GM19238 (cell line): ENCODE measurements at regions not wholly inside any gene's neighbourhood (a gene's known extent, or its start where the extent isn't known, plus 50 kb on each side); places are given as distances from the start of the nearest gene placed in this dataset.
"Not testable (repeated sequence)": the region's sequence is repeated elsewhere in the genome, so short reads cannot be mapped to it uniquely, and the experiment has no call there.

ENCODE experiments used
- DNase-seq: peaks from one replicate; pipeline ENCODE4 v3.0.0; 2011; ENCODE audit warnings: low spot score; ENCODE audit not compliant: insufficient read length

DNA sequence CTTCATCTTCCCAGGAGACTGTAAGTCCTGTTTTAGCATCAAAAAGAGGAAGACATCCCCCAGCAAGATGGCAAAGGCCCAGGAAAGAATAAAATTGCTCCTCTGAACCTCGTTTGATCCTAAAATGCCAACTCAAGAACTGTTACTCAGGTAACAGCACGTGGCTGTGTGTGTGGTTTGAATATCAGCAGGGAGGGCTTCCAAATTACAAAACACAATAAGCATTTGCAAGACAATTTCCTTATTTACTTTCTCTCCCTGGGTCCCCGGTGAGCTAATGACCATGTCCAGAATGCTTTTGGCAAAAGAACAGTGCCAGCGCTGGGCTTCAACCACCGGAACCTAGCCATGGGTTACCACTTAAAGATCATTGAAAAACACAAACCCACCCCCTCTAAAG is 163.6 kb downstream of the C1D start:
- no peak for DNase-seq

DNA sequence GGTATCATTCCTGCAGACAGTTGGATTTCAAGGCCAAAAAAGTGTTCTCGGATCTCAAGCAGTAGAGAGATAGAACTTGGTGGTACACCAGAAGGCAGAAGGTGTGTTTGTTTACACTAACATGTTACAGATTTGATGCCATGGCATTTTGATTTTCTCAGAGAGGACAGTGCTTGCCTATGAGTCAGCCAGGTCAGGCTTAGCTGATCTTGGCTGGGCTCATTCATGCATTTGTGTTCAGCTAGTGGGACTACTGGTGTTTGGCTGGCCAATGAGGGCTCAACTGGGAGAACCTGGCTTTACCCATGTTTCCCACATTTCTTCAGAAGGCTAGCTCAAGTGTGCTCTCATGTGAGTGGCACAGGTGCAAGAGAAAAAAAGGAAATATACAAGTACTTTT is 162.0 kb downstream of the C1D start:
- no peak for DNase-seq

DNA sequence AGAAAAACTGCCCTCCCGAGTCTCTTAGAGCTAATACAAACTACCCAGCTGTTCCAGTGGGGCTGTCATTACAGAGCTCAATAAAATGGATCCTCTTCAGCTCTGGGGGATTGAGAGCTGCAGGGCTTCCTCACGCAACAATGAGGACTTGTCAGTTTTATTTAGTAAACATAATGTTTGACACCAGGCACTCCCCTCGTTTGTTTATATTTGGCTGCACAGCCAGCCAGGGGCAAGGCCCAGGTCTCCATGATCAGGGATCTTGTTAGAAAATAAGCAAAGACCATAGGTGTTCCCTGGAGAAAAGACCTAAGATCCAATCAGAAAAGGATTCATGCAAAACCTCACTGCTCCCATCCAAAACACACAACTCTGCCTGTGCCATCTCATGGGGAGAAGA is 158.2 kb downstream of the C1D start:
- no peak for DNase-seq

- DNase-seq = no peak
These were observed 157.8 kb downstream of the C1D start for GRCh38 chr2:67904966-67905365.

DNA sequence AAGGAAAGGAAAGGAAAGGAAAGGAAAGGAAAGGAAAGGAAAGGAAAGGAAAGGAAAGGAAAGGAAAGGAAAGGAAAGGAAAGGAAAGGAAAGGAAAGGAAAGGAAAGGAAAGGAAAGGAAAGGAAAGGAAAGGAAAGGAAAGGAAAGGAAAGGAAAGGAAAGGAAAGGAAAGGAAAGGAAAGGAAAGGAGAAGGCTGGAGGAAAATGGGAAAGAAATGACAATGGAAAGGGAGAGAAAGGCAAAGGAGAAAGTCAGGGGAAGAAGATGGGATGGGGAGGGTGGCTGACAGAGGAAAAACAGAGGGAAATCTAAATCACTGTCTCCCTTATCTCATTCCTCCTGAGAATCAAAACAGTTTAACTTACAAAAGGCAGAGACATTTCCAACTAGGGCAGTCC is 156.3 kb downstream of the C1D start:
- DNase-seq = not testable (repeated sequence)

GRCh38 chr2:67917332-67918054 is 145.3 kb downstream of the C1D start:
- no peak for DNase-seq

DNA sequence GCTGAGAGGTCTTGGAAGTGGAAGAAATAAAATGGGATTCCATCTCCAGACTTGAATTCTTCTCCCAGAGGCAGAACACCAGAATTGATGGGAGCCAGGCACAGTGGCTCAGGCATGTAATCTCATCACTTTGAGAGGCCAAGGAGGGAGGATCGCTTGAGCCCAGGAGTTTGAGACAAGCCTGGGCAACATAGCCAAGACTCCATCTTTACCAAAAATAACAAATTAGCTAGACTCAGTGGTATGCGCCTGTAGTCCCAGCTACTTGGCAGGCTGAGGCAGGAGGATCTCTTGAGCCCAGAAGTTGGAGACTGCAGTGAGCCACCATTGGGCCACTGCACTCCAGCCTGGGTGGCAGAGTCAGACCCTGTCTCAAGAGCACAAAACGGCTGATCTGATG is 144.3 kb downstream of the C1D start:
- no peak for DNase-seq

GRCh38 chr2:67919490-67919889 is 143.3 kb downstream of the C1D start:
- DNase-seq = no peak

DNA sequence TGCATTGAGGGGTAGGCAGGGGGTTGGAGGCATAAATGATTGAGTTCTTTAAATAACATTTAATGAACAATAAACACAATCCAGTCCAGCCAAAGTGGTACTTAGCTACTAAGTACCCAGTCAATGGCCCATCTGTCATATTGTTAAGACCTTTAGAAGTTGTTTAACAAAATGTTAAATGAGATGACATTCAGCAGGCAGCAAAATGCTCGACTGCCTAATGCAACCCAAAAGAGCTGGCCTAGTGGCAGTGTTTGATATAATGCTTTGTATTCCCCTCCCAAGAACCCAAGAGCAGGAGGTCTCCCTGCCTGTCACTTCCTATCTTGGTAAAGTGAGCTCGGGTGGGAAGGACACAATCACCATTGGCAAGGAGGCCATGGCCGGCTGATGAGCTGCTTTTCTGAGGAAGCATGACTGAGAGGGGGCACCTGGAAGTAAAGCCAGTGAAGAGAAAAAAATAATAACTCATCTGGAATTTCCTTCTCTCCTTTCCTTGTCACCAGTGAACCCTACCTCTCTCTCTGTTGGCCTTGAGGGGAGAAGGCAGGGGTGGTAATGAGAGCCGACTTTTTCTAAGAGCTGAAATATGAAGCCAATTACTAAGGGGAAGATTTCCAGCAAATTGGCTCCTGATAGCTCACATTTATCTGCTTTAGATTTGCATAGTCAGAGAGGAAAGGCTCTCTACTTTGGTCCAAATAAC is 140.6 kb downstream of the C1D start:
- DNase-seq = no peak

DNA sequence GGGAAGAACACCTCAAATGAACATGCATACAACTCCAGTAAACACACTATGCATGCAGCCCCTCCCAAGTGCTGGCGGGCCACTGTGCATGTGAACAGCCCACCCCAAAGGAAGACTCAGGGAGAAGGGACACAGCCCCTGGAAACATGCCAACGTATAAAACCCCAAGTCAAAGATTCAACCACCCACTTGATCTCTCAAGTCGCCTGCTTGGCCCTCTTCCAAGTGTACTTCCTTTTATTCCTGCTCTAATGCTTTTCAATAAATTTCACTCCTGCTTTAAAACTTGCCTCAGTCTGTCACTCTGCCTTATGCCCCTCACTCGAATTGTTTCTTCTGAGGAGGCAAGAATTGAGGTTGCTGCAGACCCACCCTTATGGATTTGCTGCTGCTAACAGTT is 139.1 kb downstream of the C1D start:
- DNase-seq = no peak

GRCh38 chr2:67927501-67927900 is 135.3 kb downstream of the C1D start:
- no peak for DNase-seq

DNA sequence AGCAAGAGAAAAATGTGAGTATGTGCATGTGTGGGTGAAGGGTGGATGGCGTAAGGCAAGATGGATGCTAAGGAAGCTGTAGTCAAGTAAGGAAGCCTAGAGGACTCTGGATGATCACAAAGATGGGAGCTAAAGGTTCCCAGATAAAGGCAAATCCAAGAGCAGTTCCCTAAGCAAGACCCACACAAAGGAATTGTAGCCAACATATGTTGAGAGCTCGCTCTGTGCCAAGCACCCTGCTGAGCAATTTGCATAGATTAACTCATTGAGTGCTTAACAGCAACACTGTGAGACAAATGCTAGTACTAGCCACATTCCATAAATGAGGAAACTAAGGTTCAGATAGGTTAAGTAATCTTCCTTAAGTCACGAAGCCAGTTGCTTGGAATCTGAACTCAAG is 132.6 kb downstream of the C1D start:
- DNase-seq = no peak

DNA sequence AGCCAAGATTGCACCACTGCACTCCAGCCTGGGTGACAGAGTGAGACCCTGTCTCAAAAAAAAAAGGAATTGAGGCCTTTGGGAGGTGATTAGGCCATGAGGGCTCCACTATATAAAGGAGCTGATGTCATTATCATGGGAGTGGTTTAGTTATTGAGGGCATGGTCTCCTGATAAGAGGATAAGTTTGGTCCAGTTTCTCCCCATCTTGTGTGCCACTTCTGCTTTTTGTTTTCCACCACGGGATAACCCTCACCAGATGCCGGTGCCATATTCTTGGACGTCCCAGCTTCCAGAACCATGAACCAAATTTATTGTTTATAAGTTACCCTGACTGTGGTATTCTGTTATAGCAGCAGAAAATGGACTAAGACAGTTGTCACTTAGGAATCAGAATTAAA is 125.8 kb downstream of the C1D start:
- DNase-seq = no peak

GRCh38 chr2:67938053-67938452 is 124.8 kb downstream of the C1D start:
- no peak for DNase-seq

GRCh38 chr2:67945056-67945455 is 117.7 kb downstream of the C1D start:
- no peak for DNase-seq

DNA sequence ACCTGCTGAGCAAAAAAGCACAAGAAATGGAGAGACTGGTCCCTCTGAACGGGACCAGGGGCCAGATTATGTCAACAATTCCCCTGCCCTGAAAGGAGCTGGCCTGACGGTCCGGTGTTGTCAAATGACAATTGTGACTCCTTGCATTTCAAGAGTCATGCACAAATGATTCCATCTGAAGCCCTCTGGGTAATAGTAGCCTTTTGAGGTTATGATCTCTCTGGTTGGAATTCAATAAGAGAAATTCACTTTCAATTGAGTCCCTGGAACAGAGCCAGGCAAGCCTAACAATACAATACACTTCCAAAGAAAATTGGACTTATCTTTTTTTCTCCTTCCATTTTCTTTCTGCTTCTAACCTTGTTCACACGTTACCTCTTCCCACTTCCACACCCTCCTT is 116.9 kb downstream of the C1D start:
- DNase-seq = no peak

DNA sequence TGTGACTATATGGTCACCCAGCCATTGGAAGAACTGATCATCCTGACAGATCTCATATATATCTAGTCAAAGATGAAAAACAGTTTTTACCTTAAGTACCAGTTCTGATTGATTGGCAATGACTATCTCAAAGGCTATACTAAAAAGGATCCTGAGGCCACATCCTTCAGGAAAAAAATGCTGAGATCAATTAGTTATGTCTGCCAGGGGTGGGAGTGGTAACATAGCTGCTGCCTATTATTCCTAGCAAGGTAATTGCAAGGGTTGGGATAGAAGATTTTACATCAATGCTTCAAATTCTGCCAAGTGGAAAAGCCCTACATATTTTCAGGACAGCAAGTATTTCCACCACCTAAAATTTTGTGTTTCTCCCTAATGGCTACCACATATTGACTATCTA is 114.7 kb downstream of the C1D start:
- DNase-seq = no peak

DNA sequence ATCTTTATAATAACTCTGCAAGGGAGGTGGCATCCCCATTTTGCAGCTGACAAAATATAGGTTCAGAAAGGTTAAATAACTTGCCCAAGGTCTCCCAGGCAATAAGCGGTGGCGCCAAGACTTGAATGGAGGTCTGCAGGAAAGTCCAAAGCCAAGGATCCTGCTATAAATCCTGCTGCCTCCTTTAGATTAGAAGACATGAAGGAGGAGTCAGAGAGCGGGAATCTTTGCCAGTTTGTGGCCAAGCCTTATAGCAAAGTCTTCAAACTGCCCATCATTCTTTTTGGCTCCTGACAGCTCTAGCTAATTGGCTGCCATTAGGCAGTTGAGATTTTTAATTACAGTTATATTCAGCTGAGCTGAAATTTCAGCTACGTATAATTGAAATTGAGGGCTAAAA is 114.3 kb downstream of the C1D start:
- no peak for DNase-seq

GRCh38 chr2:67950018-67950417 is 112.8 kb downstream of the C1D start:
- DNase-seq = no peak

- DNase-seq = no peak
These were observed 111.9 kb downstream of the C1D start for GRCh38 chr2:67950919-67951318.

- no peak for DNase-seq
These were observed 110.7 kb downstream of the C1D start for GRCh38 chr2:67952066-67952465.

- DNase-seq = no peak
These were observed 108.6 kb downstream of the C1D start for GRCh38 chr2:67954093-67954748.
